ENCODE measurements at regions not wholly inside any gene's neighbourhood (a gene's known extent, or its start where the extent isn't known, plus 50 kb on each side); places are given as distances from the start of the nearest gene placed in this dataset.

DNA sequence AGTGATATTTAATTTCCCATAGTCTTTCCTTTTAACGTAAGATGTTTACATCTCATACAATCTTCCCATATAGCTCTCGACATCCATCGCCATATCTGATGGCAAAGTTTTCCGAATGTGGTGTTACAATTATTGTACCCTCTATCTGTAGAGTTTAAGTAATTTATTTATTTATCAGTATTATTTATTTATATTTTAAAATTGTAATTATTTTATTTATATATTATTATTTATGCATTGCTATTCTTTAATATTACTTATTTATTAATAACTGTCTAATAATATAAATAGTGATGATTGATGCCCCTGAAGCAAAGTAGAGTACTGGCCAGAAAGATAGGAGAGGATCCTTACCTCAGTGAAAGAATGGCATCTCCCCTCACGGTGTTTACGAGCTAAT, 812.9 kb downstream of the VGLL3 start:
- TF ChIP-seq EZH2phosphoT487 (IDR thresholded peaks at IDR 0.05; ENCODE audit: borderline replicate concordance, low read length) (no peak), EZH2 (IDR thresholded peaks at IDR 0.05; ENCODE audit: low read length, unreplicated experiment) (no peak)
- TF ChIP-seq, protein P1, sequence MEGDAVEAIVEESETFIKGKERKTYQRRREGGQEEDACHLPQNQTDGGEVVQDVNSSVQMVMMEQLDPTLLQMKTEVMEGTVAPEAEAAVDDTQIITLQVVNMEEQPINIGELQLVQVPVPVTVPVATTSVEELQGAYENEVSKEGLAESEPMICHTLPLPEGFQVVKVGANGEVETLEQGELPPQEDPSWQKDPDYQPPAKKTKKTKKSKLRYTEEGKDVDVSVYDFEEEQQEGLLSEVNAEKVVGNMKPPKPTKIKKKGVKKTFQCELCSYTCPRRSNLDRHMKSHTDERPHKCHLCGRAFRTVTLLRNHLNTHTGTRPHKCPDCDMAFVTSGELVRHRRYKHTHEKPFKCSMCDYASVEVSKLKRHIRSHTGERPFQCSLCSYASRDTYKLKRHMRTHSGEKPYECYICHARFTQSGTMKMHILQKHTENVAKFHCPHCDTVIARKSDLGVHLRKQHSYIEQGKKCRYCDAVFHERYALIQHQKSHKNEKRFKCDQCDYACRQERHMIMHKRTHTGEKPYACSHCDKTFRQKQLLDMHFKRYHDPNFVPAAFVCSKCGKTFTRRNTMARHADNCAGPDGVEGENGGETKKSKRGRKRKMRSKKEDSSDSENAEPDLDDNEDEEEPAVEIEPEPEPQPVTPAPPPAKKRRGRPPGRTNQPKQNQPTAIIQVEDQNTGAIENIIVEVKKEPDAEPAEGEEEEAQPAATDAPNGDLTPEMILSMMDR (conservative IDR thresholded peaks at IDR 0.05; ENCODE audit: low read depth, low read length) = no peak
- no peaks in the 10 kb centered on the region for H4K20me1 ChIP-seq (ENCODE audit: low read length)
- no TSS peak for BruUV-seq (replicated peaks)
- H3K9me3 ChIP-seq (ENCODE audit: low read length) = no peaks in the 10 kb centered on the region
- no peak overlapping the region for H3K9ac ChIP-seq (ENCODE audit: low read length)
- intact Hi-C loops (cut with micrococcal nuclease) = no loop called here
- DNase-seq (no peak), ATAC-seq (no peak)
- no peaks in the 10 kb centered on the region for H3F3A ChIP-seq (ENCODE audit: low read length, unreplicated experiment)
- H3K79me2 ChIP-seq (ENCODE audit: low read length) = no peaks in the 10 kb centered on the region
- H3K9me2 ChIP-seq (replicated peaks; ENCODE audit: low read length) = no peaks in the 10 kb centered on the region
- no peak overlapping the region for H3K4me3 ChIP-seq (ENCODE audit: low read length)
- H3K27ac ChIP-seq (ENCODE audit: low read length) = no peak overlapping the region
- H3K4me2 ChIP-seq (ENCODE audit: low read length) = no peak overlapping the region
- ChIA-PET CTCF (no interaction called here), POLR2A (ENCODE audit: unreplicated experiment) (no interaction called here)
- no peaks in the 10 kb centered on the region for H3K27me3 ChIP-seq (ENCODE audit: low read length)
- no peak overlapping the region for H2AFZ ChIP-seq (ENCODE audit: low read length)
- H3K4me1 ChIP-seq (ENCODE audit: insufficient read depth, low read length) = no peaks in the 10 kb centered on the region
- no peaks in the 10 kb centered on the region for H3K36me3 ChIP-seq (ENCODE audit: low read depth, low read length)

DNA sequence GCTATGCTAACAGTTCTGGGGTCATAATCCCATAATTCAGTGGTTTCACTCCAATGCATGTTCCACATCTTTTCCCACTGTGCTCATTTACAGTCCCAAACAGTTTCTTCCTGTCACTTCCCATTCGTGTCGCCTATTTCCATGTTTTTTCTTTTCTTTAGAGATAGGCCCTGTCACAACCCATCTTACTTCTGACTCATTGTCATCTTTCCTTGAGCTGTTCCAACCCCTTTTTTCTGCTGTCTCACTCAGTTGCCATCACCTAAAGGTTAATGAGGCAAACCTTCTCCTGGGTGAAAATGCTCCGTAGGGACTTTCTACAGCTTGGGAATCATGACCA, 814.5 kb downstream of the VGLL3 start:
- intact Hi-C loops (cut with micrococcal nuclease) = no loop called here

DNA sequence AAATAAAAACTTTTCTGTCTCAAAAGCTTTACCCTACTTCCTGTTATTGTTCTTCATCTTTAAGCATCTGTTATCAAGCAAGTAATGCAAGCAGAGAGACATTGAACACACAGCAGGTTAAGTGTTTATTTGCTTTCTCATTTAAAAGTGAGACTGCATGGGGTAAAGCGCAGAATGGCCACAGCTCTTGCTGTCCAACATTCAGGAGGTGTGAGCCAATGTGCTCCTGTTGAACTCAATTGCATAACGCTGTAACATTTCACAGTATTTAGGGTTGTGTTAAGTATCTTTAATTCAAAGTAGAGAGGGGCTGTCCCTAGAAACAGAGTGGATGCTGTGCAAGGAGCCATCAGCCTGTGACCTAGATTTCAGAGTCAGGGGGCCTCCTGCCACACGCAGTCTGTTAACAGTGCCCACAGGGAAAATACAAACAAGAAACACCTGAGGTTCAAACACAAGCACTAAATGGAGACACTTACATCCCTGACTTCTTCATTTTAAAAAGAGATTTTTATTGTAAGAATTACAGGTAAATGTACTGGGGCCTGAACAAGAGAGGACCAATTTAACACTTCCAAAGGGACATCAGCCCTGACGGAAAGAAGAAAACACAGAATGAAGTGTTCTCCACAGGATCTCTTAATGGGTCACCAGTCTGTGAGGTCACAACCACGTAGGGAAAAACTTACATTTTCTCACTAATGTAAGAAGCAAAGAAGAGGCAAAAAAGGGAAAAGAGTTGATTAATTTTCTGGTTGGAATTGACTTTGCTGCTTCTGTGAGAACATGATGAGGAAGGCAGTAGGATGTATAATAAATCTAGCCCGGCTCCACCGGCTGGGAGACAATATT, 815.1 kb downstream of the VGLL3 start:
- BruUV-seq (replicated peaks) = no TSS peak
- TF ChIP-seq EZH2 (IDR thresholded peaks at IDR 0.05; ENCODE audit: low read length, unreplicated experiment) (no peak), EZH2phosphoT487 (IDR thresholded peaks at IDR 0.05; ENCODE audit: borderline replicate concordance, low read length) (no peak)
- TF ChIP-seq, protein P1 (conservative IDR thresholded peaks at IDR 0.05; ENCODE audit: low read depth, low read length) = no peak
- H3K9me3 ChIP-seq (ENCODE audit: low read length) = no peaks in the 10 kb centered on the region
- no peaks in the 10 kb centered on the region for H3K79me2 ChIP-seq (ENCODE audit: low read length)
- DNase-seq (no peak), ATAC-seq (no peak)
- no peaks in the 10 kb centered on the region for H3F3A ChIP-seq (ENCODE audit: low read length, unreplicated experiment)
- no peaks in the 10 kb centered on the region for H3K36me3 ChIP-seq (ENCODE audit: low read depth, low read length)
- no peak overlapping the region for H3K9ac ChIP-seq (ENCODE audit: low read length)
- no peaks in the 10 kb centered on the region for H4K20me1 ChIP-seq (ENCODE audit: low read length)
- H3K4me1 ChIP-seq (ENCODE audit: insufficient read depth, low read length) = no peaks in the 10 kb centered on the region
- ChIA-PET CTCF (no interaction called here), POLR2A (ENCODE audit: unreplicated experiment) (no interaction called here)
- H3K27ac ChIP-seq (ENCODE audit: low read length) = no peak overlapping the region
- H3K4me3 ChIP-seq (ENCODE audit: low read length) = no peak overlapping the region
- intact Hi-C loops (cut with micrococcal nuclease) = no loop called here
- no peak overlapping the region for H2AFZ ChIP-seq (ENCODE audit: low read length)
- no peaks in the 10 kb centered on the region for H3K9me2 ChIP-seq (replicated peaks; ENCODE audit: low read length)
- H3K27me3 ChIP-seq (ENCODE audit: low read length) = no peaks in the 10 kb centered on the region
- H3K4me2 ChIP-seq (ENCODE audit: low read length) = no peak overlapping the region

More for the DNA sequence above, 814.5 kb downstream of the VGLL3 start:
- TF ChIP-seq EZH2 (IDR thresholded peaks at IDR 0.05; ENCODE audit: low read length, unreplicated experiment) = no peak
- no peak for TF ChIP-seq EZH2phosphoT487 (IDR thresholded peaks at IDR 0.05; ENCODE audit: borderline replicate concordance, low read length)
- ATAC-seq (no peak), DNase-seq (no peak)
- Histone ChIP-seq H3F3A (ENCODE audit: low read length, unreplicated experiment) (no peaks in the 10 kb centered on the region), H3K9me3 (ENCODE audit: low read length) (no peaks in the 10 kb centered on the region), H3K4me2 (ENCODE audit: low read length) (no peak overlapping the region), H3K36me3 (ENCODE audit: low read depth, low read length) (no peaks in the 10 kb centered on the region), H3K4me3 (ENCODE audit: low read length) (no peak overlapping the region), H2AFZ (ENCODE audit: low read length) (no peak overlapping the region), H3K4me1 (ENCODE audit: insufficient read depth, low read length) (no peaks in the 10 kb centered on the region), H3K27me3 (ENCODE audit: low read length) (no peaks in the 10 kb centered on the region), H4K20me1 (ENCODE audit: low read length) (no peaks in the 10 kb centered on the region), H3K27ac (ENCODE audit: low read length) (no peak overlapping the region), H3K9ac (ENCODE audit: low read length) (no peak overlapping the region), H3K9me2 (replicated peaks; ENCODE audit: low read length) (no peaks in the 10 kb centered on the region), H3K79me2 (ENCODE audit: low read length) (no peaks in the 10 kb centered on the region)
- no TSS peak for BruUV-seq (replicated peaks)
- ChIA-PET CTCF (no interaction called here), POLR2A (ENCODE audit: unreplicated experiment) (no interaction called here)
